Gastroesophageal sphincter (tissue), 3 donors: ENCODE measurements at regions not wholly inside any gene's neighbourhood (a gene's known extent, or its start where the extent isn't known, plus 50 kb on each side); places are given as distances from the start of the nearest gene placed in this dataset.

Source experiments
- EP300 ChIP-seq: sonication (generic); formaldehyde crosslinking; IDR thresholded peaks from one replicate; pipeline ENCODE4 v1.6.1; 2017; ENCODE audit warnings: antibody characterized with exemption, mild to moderate bottlenecking
- POLR2A ChIP-seq, 2 donors: fragments of 450-650 bp; IDR thresholded peaks; one replicate each; pipeline ENCODE4 v1.6.1; 2017; ENCODE audit warnings: antibody characterized with exemption in 2 of 2, mild to moderate bottlenecking in 2 of 2, moderate library complexity in 1 of 2
- POLR2AphosphoS5 ChIP-seq: sonication (generic); formaldehyde crosslinking; IDR thresholded peaks from one replicate; pipeline ENCODE4 v1.6.1; 2017; ENCODE audit warnings: antibody characterized with exemption
- TF ChIP-seq, protein P1 (sequence below), 4 experiments: fragments of 200-600 bp in 2 of 4; fragments of 450-650 bp in 2 of 4; sonication (generic) in 1 of 4; IDR thresholded peaks; one replicate each; pipeline ENCODE4 v1.5.1; 2017 to 2019; ENCODE audit warnings: antibody characterized with exemption in 4 of 4, mild to moderate bottlenecking in 2 of 4, moderate library complexity in 2 of 4

GRCh38 chr10:100615241-100615640 lies 79.5 kb downstream of the HIF1AN start:
- TF ChIP-seq, protein P1, sequence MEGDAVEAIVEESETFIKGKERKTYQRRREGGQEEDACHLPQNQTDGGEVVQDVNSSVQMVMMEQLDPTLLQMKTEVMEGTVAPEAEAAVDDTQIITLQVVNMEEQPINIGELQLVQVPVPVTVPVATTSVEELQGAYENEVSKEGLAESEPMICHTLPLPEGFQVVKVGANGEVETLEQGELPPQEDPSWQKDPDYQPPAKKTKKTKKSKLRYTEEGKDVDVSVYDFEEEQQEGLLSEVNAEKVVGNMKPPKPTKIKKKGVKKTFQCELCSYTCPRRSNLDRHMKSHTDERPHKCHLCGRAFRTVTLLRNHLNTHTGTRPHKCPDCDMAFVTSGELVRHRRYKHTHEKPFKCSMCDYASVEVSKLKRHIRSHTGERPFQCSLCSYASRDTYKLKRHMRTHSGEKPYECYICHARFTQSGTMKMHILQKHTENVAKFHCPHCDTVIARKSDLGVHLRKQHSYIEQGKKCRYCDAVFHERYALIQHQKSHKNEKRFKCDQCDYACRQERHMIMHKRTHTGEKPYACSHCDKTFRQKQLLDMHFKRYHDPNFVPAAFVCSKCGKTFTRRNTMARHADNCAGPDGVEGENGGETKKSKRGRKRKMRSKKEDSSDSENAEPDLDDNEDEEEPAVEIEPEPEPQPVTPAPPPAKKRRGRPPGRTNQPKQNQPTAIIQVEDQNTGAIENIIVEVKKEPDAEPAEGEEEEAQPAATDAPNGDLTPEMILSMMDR (IDR thresholded peaks at IDR 0.05) = no peak
- no peak for TF ChIP-seq POLR2AphosphoS5
- no peak for TF ChIP-seq POLR2A (IDR thresholded peaks at IDR 0.05)
- no peak for TF ChIP-seq EP300
